Common myeloid progenitor, CD34-positive (primary cell): ENCODE measurements at regions not wholly inside any gene's neighbourhood (a gene's known extent, or its start where the extent isn't known, plus 50 kb on each side); places are given as distances from the start of the nearest gene placed in this dataset.

Source experiments
- CTCF ChIA-PET: fragments of 350-600 bp; sonication (Branson Sonifier 250); formaldehyde crosslinking; loops from one replicate; lab custom pipeline; 2021; ENCODE audit warnings: antibody characterized with exemption; lab: Charles Lee
- POLR2A ChIA-PET: fragments of 350-600 bp; sonication (Branson Sonifier 250); formaldehyde crosslinking; loops from one replicate; lab custom pipeline; 2021; ENCODE audit warnings: antibody characterized with exemption; lab: Charles Lee
- DNase-seq, 3 donors: peaks; one replicate each; pipeline versions ENCODE4 v3.0.0 to v3.0.0-alpha.2; 2013
- H3K27ac ChIP-seq, 2 experiments: 1 replicate in 1 of 2; 2 replicates in 1 of 2; pipeline ENCODE4 v1.7.0; 2013; ENCODE audit warnings: inconsistent platforms in 2 of 2, low read length in 2 of 2, mild to moderate bottlenecking in 2 of 2, low read depth in 1 of 2, moderate library complexity in 1 of 2; ENCODE audit not compliant: severe bottlenecking in 2 of 2, insufficient read depth in 1 of 2, poor library complexity in 1 of 2
- H3K27me3 ChIP-seq, 5 experiments: replicated peaks in 2 of 5; 1 replicate in 3 of 5; 2 replicates in 2 of 5; pipeline versions ENCODE4 v1.6.1 to v1.7.0; 2013; ENCODE audit warnings: low read length in 4 of 5, mild to moderate bottlenecking in 2 of 5, moderate library complexity in 2 of 5, inconsistent platforms in 1 of 5; ENCODE audit not compliant: insufficient read depth in 5 of 5, control insufficient read depth in 4 of 5
- H3K36me3 ChIP-seq, 4 experiments: 1 replicate in 2 of 4; 2 replicates in 2 of 4; pipeline versions ENCODE4 v1.6.1 to v1.7.0; 2013; ENCODE audit warnings: low read length in 3 of 4, control low read depth in 1 of 4, mild to moderate bottlenecking in 1 of 4; ENCODE audit not compliant: control insufficient read depth in 4 of 4, insufficient read depth in 4 of 4
- H3K4me1 ChIP-seq, 4 experiments: 1 replicate in 3 of 4; 2 replicates in 1 of 4; pipeline versions ENCODE4 v1.6.1 to v1.7.1; 2013; ENCODE audit warnings: low read length in 3 of 4, mild to moderate bottlenecking in 3 of 4, control low read depth in 1 of 4, inconsistent platforms in 1 of 4, moderate library complexity in 1 of 4; ENCODE audit not compliant: control insufficient read depth in 4 of 4, insufficient read depth in 4 of 4; ENCODE audit errors: control extremely low read depth in 1 of 4
- H3K4me3 ChIP-seq, 7 experiments: 1 replicate in 4 of 7; 2 replicates in 3 of 7; pipeline versions ENCODE4 v1.5.1 to v1.7.0; 2013; ENCODE audit warnings: mild to moderate bottlenecking in 7 of 7, low read length in 6 of 7, moderate library complexity in 6 of 7, inconsistent platforms in 2 of 7, low read depth in 2 of 7, control low read depth in 1 of 7; ENCODE audit not compliant: insufficient read depth in 4 of 7, control insufficient read depth in 1 of 7; ENCODE audit errors: extremely low read depth in 1 of 7
- H3K9me3 ChIP-seq, 5 experiments: 1 replicate in 4 of 5; 2 replicates in 1 of 5; pipeline versions ENCODE4 v1.6.1 to v1.7.1; 2013; ENCODE audit warnings: low read length in 4 of 5, mild to moderate bottlenecking in 2 of 5, inconsistent platforms in 1 of 5, low read depth in 1 of 5, moderate library complexity in 1 of 5; ENCODE audit not compliant: control insufficient read depth in 4 of 5, insufficient read depth in 2 of 5; ENCODE audit errors: control extremely low read depth in 1 of 5
- WGBS: methylation state at CpG from one replicate; pipeline ENCODE4 v1.1.5; 2013; ENCODE audit not compliant: insufficient coverage; 5-methylcytosine and 5-hydroxymethylcytosine counted together

DNA sequence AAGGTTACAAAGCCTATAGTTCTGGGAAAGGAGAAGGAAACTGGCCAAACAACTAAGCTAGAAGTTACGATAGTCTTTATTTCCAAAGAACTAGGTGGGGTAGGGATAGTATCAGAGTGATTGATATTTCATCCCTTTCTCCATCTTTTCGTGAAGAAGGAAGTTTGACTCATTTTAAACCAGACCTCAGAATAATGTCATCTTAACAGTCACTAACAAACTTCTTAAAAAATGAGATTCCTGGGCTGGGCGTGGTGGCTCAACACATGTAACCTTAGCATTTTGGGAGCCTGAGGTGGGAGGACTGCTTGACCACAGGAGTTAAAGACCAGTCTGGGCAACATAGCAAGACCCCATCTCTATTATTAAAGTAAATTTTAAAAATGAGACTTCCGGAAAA is 69.4 kb downstream of the ARL4A start:
- POLR2A ChIA-PET: no interaction called here
- WGBS: 80% methylated on average over 1 of the region's 4 CpGs
- H3K4me1 ChIP-seq: peaks cover 0 to 4% (median 0%) of the 10 kb centered on the region in 4 experiments
- H3K4me3 ChIP-seq: no peak overlapping the region
- H3K36me3 ChIP-seq: no peaks in the 10 kb centered on the region
- peaks cover 0 to 2% (median 0%) of the 10 kb centered on the region in 5 experiments for H3K9me3 ChIP-seq
- H3K27ac ChIP-seq: no peak overlapping the region
- H3K27me3 ChIP-seq: no peaks in the 10 kb centered on the region
- CTCF ChIA-PET: no interaction called here
- DNase-seq: no peak

DNA sequence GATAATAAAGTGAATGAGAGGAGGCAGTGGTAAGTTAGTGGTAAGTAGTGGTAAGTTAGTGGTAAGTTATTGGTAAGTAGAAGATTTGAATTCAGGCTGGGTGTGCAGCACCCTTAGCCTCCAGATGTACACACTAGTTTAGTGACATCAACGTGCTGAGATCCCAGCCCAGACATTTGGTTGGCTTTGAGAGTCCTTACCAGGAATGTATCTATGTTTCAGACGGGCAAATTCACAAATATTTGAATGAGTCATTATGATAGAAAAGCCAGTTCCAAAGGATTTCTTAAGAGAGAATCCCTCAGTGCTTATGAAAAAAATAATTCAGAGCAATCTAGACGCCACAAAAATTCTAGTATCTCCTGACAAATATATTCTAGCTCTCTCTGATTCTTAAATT is 70.0 kb downstream of the ARL4A start:
- CTCF ChIA-PET: no interaction called here
- H3K36me3 ChIP-seq: no peaks in the 10 kb centered on the region
- POLR2A ChIA-PET: no interaction called here
- H3K4me3 ChIP-seq: no peak overlapping the region
- H3K27me3 ChIP-seq: no peaks in the 10 kb centered on the region
- no peak for DNase-seq
- H3K9me3 ChIP-seq: peaks cover 0 to 2% (median 0%) of the 10 kb centered on the region in 5 experiments
- no peak overlapping the region for H3K27ac ChIP-seq
- WGBS: 50% methylated on average over 2 of the region's 3 CpGs
- H3K4me1 ChIP-seq: peaks cover 0 to 4% (median 0%) of the 10 kb centered on the region in 4 experiments

DNA sequence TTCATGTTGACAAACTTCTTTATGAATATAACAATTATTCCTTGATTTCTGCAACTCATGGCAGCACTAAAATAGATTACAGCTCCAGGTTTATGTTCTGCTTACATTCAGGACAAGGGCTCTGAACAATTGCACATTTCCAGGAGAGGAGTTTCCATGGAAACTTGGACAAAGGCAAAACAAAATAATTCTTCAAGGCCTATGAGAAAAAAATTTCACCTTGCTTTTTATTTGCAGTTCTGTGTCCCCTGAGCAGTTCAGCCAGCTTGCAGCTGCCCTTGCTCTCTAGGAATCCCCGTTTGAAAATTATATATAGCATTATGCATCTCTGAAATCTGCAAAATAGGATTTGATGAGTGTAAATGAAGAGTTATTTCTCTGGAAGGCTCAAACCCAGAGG is 71.7 kb downstream of the ARL4A start:
- ChIA-PET POLR2A (no interaction called here), CTCF (no interaction called here)
- H3K9me3 ChIP-seq: peaks cover 0 to 2% (median 0%) of the 10 kb centered on the region in 5 experiments
- no peak overlapping the region for H3K27ac ChIP-seq
- WGBS: no CpG with 5 or more reads among the region's 1 CpG
- peaks cover 0 to 3% (median 0%) of the 10 kb centered on the region in 4 experiments for H3K4me1 ChIP-seq
- no peaks in the 10 kb centered on the region for H3K27me3 ChIP-seq
- no peak for DNase-seq
- no peak overlapping the region for H3K4me3 ChIP-seq
- H3K36me3 ChIP-seq: no peaks in the 10 kb centered on the region

DNA sequence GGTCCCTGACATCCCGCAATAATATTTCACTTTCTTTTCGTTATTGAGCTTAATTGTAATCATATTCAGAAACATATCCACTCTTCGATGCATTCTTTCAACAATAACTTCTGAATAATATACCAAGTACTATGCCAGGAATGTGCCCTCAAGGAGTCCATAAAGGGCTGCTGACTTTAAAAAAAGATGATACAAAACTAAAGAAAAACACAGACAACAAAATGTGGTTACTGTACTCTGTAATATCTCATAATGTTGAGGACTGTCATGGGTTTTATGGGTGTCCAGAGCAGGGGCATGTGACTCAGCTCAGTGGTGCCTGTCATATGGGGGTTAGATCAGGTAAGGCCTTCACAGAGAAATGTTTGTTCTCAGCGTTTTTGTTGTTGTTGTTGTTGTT is 73.7 kb downstream of the ARL4A start:
- no peak for DNase-seq
- peaks cover 0 to 2% (median 0%) of the 10 kb centered on the region in 5 experiments for H3K9me3 ChIP-seq
- CTCF ChIA-PET: no interaction called here
- POLR2A ChIA-PET: no interaction called here
- H3K4me1 ChIP-seq: peaks cover 0 to 5% (median 0%) of the 10 kb centered on the region in 4 experiments
- no peaks in the 10 kb centered on the region for H3K36me3 ChIP-seq
- no peaks in the 10 kb centered on the region for H3K27me3 ChIP-seq
- H3K27ac ChIP-seq: no peak overlapping the region
- 100% methylated on average over 1 of the region's 4 CpGs for WGBS
- H3K4me3 ChIP-seq: no peak overlapping the region

DNA sequence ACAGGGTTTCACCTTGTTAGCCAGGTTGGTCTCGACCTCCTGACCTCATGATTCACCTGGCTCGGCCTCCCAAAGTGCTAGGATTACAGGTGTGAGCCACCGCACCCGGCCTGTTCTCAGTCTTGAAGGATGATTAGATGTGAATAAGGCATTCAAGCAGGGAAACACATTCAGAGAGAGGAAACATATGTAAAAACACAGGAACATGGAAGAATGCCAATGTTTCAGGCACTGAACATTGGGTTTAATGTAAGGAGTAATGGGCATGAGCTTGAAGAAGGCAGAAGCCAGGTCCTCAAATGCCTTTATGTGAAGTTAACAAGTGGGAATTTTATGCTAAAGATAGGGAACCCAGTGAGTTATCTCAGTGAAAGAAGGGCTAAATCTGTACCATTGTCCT is 74.3 kb downstream of the ARL4A start:
- ChIA-PET CTCF (no interaction called here), POLR2A (no interaction called here)
- peaks cover 0 to 5% (median 0%) of the 10 kb centered on the region in 4 experiments for H3K4me1 ChIP-seq
- WGBS: 23% methylated on average over 2 of the region's 4 CpGs
- no peak overlapping the region for H3K4me3 ChIP-seq
- H3K9me3 ChIP-seq: peaks cover 0 to 2% (median 0%) of the 10 kb centered on the region in 5 experiments
- H3K27me3 ChIP-seq: no peaks in the 10 kb centered on the region
- H3K27ac ChIP-seq: no peak overlapping the region
- no peak for DNase-seq
- no peaks in the 10 kb centered on the region for H3K36me3 ChIP-seq

DNA sequence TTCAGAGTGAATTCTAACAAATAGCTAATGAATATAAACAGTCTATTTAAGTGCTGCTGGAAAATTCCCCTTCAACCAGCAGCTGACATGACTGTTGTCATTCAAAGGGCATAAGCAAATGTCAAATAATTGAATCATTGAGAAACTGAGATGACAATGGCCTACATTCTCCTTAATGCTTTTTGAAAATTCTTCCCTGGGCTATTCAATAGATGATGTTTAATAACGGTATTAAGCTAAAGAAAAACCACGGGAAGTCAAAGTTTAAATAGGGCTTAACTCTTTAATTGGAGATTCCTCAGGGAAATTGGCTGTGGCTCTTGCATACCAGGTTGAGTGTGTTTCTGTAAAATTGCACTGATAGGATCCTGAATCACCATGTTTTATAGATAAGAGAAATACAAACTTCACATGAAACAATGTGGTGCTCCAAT is 77.0 kb downstream of the ARL4A start:
- 60% methylated on average over 1 of the region's 2 CpGs for WGBS
- CTCF ChIA-PET: no interaction called here

DNA sequence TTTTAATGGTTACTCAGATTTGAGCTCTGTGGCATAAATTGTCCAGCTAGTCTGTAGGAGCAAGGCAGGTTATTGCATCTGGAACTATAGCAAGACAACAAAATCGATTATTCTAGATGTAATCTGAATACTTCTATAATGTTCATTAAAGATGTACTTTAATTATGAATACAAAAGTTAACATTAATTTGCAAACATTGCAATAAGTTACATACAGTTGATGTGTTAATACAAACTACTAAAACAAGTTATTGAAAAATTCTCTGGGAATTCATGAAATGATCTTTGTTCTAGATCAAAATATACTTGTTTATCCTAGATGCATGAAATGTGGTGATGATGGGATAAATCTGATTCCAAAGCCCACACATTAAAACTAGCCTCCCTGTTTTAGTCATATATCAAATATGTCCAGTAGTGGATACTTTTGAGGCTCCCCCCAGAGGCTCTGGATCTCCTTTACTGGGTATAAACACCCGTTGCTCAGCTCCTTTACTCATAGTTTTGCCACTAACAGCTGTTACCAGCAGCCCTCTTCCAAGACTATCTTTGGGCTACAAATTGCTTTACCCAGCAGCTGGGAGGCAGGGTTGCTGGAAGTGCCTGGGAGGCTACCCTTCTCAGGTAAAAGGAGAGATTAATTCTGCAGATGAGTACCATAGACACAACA is 78.1 kb downstream of the ARL4A start:
- ChIA-PET CTCF (no interaction called here), POLR2A (no interaction called here)
- no peaks in the 10 kb centered on the region for H3K27me3 ChIP-seq
- peaks cover 0 to 5% (median 0%) of the 10 kb centered on the region in 4 experiments for H3K4me1 ChIP-seq
- DNase-seq: no peak
- H3K27ac ChIP-seq: no peak overlapping the region
- WGBS: no CpG with 5 or more reads among the region's 2 CpGs
- no peaks in the 10 kb centered on the region for H3K9me3 ChIP-seq
- no peaks in the 10 kb centered on the region for H3K36me3 ChIP-seq
- H3K4me3 ChIP-seq: no peak overlapping the region

More for the DNA sequence above, 77.0 kb downstream of the ARL4A start:
- no peak for DNase-seq
- H3K9me3 ChIP-seq: peaks cover 0 to 2% (median 0%) of the 10 kb centered on the region in 5 experiments
- H3K4me1 ChIP-seq: peaks cover 0 to 5% (median 0%) of the 10 kb centered on the region in 4 experiments
- no peak overlapping the region for H3K4me3 ChIP-seq
- no peak overlapping the region for H3K27ac ChIP-seq
- H3K36me3 ChIP-seq: no peaks in the 10 kb centered on the region
- POLR2A ChIA-PET: no interaction called here
- no peaks in the 10 kb centered on the region for H3K27me3 ChIP-seq
